ENCODE measurements at regions not wholly inside any gene's neighbourhood (a gene's known extent, or its start where the extent isn't known, plus 50 kb on each side); places are given as distances from the start of the nearest gene placed in this dataset.

GRCh38 chr13:48909056-48909389, 66.7 kb upstream of the FNDC3A start:
- TF ChIP-seq CTCF (IDR thresholded peaks at IDR 0.05) = no peak
- no peak for TF ChIP-seq POLR2A (IDR thresholded peaks at IDR 0.05)
- TF ChIP-seq POLR2AphosphoS5 (IDR thresholded peaks at IDR 0.05) = no peak
